ENCODE measurements at regions not wholly inside any gene's neighbourhood (a gene's known extent, or its start where the extent isn't known, plus 50 kb on each side); places are given as distances from the start of the nearest gene placed in this dataset.

DNA sequence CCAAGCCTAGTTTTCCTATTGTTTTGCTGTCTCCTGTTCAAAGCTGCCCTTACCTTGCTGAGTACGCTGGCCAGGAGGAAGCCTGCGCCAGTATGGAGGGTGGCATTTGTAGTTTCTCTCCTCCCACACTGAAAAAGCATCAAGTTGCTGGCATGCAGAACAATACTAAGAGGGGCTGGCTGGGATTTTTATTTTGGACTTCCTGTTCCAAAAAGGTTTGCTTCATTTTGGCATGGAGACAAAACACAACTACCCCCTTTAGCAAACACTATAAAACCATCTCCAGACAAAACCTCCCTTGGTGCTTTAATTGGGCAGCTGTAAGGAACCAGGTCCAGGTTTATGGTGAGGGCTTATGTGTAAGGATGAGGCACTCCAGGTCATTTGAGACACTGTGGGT lies 457.6 kb downstream of the PDCD6IP start:
- no peak for TF ChIP-seq POLR2A (IDR thresholded peaks at IDR 0.05; ENCODE audit: low read depth, low read length)
- no peak for TF ChIP-seq POLR2AphosphoS5 (IDR thresholded peaks at IDR 0.05; ENCODE audit: low read depth, low read length)
- TF ChIP-seq TAF1 (IDR thresholded peaks at IDR 0.05; ENCODE audit: low read depth, low read length), result no peak
- TF ChIP-seq SPI1 (IDR thresholded peaks at IDR 0.05; ENCODE audit: low read depth, low read length), result no peak
- TF ChIP-seq POU2F2 (IDR thresholded peaks at IDR 0.05; ENCODE audit: low read depth, low read length), result no peak
